HG02678 (cell line): ENCODE measurements at regions not wholly inside any gene's neighbourhood (a gene's known extent, or its start where the extent isn't known, plus 50 kb on each side); places are given as distances from the start of the nearest gene placed in this dataset.

ENCODE experiments used
- ATAC-seq: cut with Tn5 transposase; IDR thresholded peaks from one replicate; pipeline ENCODE4 v1.9.1; 2021; ENCODE audit warnings: mild to moderate bottlenecking, moderate library complexity; ENCODE audit not compliant: unreplicated experiment

GRCh38 chr7:52980129-52980528 is 55.3 kb upstream of the POM121L12 start:
- ATAC-seq = no peak

GRCh38 chr7:52973126-52973525 is 62.3 kb upstream of the POM121L12 start:
- ATAC-seq = no peak

- ATAC-seq = no peak
Observed at GRCh38 chr7:52962402-52963076, 72.9 kb upstream of the POM121L12 start.

- ATAC-seq = no peak
Observed at GRCh38 chr7:52961084-52961483, 74.3 kb upstream of the POM121L12 start.

- ATAC-seq = no peak
Observed at GRCh38 chr7:52959878-52960660, 75.4 kb upstream of the POM121L12 start.

GRCh38 chr7:52959336-52959735 is 76.1 kb upstream of the POM121L12 start:
- ATAC-seq = no peak

GRCh38 chr7:52958621-52959140 is 76.8 kb upstream of the POM121L12 start:
- no peak for ATAC-seq

GRCh38 chr7:52956379-52956915 is 79.0 kb upstream of the POM121L12 start:
- no peak for ATAC-seq

- ATAC-seq = no peak
Observed at GRCh38 chr7:52955522-52955921, 79.9 kb upstream of the POM121L12 start.

- ATAC-seq = no peak
Observed at GRCh38 chr7:52944921-52945320, 90.5 kb upstream of the POM121L12 start.

GRCh38 chr7:52940481-52940880 is 95.0 kb upstream of the POM121L12 start:
- no peak for ATAC-seq

GRCh38 chr7:52938455-52939133 is 96.8 kb upstream of the POM121L12 start:
- ATAC-seq = no peak

- no peak for ATAC-seq
Observed at GRCh38 chr7:52936750-52937149, 98.7 kb upstream of the POM121L12 start.

- ATAC-seq = no peak
Observed at GRCh38 chr7:52928591-52928990, 106.8 kb upstream of the POM121L12 start.

GRCh38 chr7:52925332-52925731 is 110.1 kb upstream of the POM121L12 start:
- ATAC-seq = no peak

GRCh38 chr7:52920977-52921376 is 114.5 kb upstream of the POM121L12 start:
- ATAC-seq = no peak

- ATAC-seq = no peak
Observed at GRCh38 chr7:52917982-52918578, 117.4 kb upstream of the POM121L12 start.

- ATAC-seq = no peak
Observed at GRCh38 chr7:52911795-52912194, 123.6 kb upstream of the POM121L12 start.

- no peak for ATAC-seq
Observed at GRCh38 chr7:52911326-52911725, 124.1 kb upstream of the POM121L12 start.

GRCh38 chr7:52909935-52910334 is 125.5 kb upstream of the POM121L12 start:
- no peak for ATAC-seq

GRCh38 chr7:52909131-52909530 is 126.3 kb upstream of the POM121L12 start:
- ATAC-seq = no peak
